HEK293T (cell line): ENCODE measurements at regions not wholly inside any gene's neighbourhood (a gene's known extent, or its start where the extent isn't known, plus 50 kb on each side); places are given as distances from the start of the nearest gene placed in this dataset.

Experiments
- CTCF ChIA-PET: fragments of 350-600 bp; formaldehyde crosslinking; extraction: SDS; loops from one replicate; lab custom pipeline; 2021; ENCODE audit warnings: antibody characterized with exemption, inconsistent platforms; lab: Yijun Ruan, JAX
- POLR2A ChIA-PET: fragments of 350-600 bp; formaldehyde crosslinking; extraction: SDS; loops from one replicate; lab custom pipeline; 2020; ENCODE audit warnings: antibody characterized with exemption, inconsistent platforms; lab: Yijun Ruan, JAX
- DNase-seq: peaks from one replicate; pipeline ENCODE4 v3.0.0; 2012; ENCODE audit warnings: mixed read lengths; ENCODE audit errors: extremely low spot score
- ARNT ChIP-seq: fragments of 450-650 bp; IDR thresholded peaks from 2 replicates; pipeline ENCODE4 v1.6.1; 2017; ENCODE audit warnings: mild to moderate bottlenecking
- BHLHE40 ChIP-seq: fragments of 450-650 bp; IDR thresholded peaks from 2 replicates; pipeline ENCODE4 v1.6.1; 2016; ENCODE audit warnings: mild to moderate bottlenecking, moderate library complexity, borderline replicate concordance
- CTBP1 ChIP-seq: fragments of 450-650 bp; IDR thresholded peaks from 2 replicates; pipeline ENCODE4 v1.6.1; 2016; ENCODE audit warnings: borderline replicate concordance
- ELF4 ChIP-seq: fragments of 450-650 bp; IDR thresholded peaks from 2 replicates; pipeline ENCODE4 v1.6.1; 2017; ENCODE audit warnings: antibody characterized with exemption
- FOXA1 ChIP-seq: fragments of 450-650 bp; IDR thresholded peaks from 2 replicates; pipeline ENCODE4 v1.6.1; 2016; ENCODE audit warnings: mild to moderate bottlenecking
- FOXK2 ChIP-seq: fragments of 450-650 bp; IDR thresholded peaks from 2 replicates; pipeline ENCODE4 v1.6.1; 2016; ENCODE audit warnings: mild to moderate bottlenecking
- FOXM1 ChIP-seq: fragments of 450-650 bp; IDR thresholded peaks from 2 replicates; pipeline ENCODE4 v1.6.1; 2017; ENCODE audit warnings: mild to moderate bottlenecking, borderline replicate concordance
- HDGF ChIP-seq: fragments of 450-650 bp; IDR thresholded peaks from 2 replicates; pipeline ENCODE4 v1.6.1; 2017; ENCODE audit warnings: antibody characterized with exemption, borderline replicate concordance
- L3MBTL2 ChIP-seq: fragments of 450-650 bp; conservative IDR thresholded peaks from 2 replicates; pipeline ENCODE4 v1.6.1; 2016; ENCODE audit warnings: mild to moderate bottlenecking
- LEF1 ChIP-seq: fragments of 450-650 bp; IDR thresholded peaks from 2 replicates; pipeline ENCODE4 v1.6.1; 2017; ENCODE audit warnings: mild to moderate bottlenecking, borderline replicate concordance
- NFRKB ChIP-seq: fragments of 450-650 bp; IDR thresholded peaks from 2 replicates; pipeline ENCODE4 v1.6.1; 2016; ENCODE audit warnings: mild to moderate bottlenecking, moderate library complexity
- PKNOX1 ChIP-seq: fragments of 450-650 bp; IDR thresholded peaks from 2 replicates; pipeline ENCODE4 v1.6.1; 2016
- SP1 ChIP-seq: fragments of 450-650 bp; IDR thresholded peaks from 2 replicates; pipeline ENCODE4 v1.6.1; 2017
- SUZ12 ChIP-seq: fragments of 450-650 bp; IDR thresholded peaks from 2 replicates; pipeline ENCODE4 v1.6.1; 2016; ENCODE audit warnings: mild to moderate bottlenecking
- TARDBP ChIP-seq: fragments of 450-650 bp; IDR thresholded peaks from 2 replicates; pipeline ENCODE4 v1.6.1; 2016
- ZNF384 ChIP-seq: fragments of 450-650 bp; IDR thresholded peaks from 2 replicates; pipeline ENCODE4 v1.6.1; 2016

GRCh38 chr6:140490081-140490480, 1115.6 kb upstream of the CITED2 start:
- ChIA-PET POLR2A (no interaction called here), CTCF (no interaction called here)
- no peak for TF ChIP-seq CTBP1
- no peak for TF ChIP-seq ELF4
- no peak for TF ChIP-seq TARDBP
- TF ChIP-seq NFRKB: no peak
- DNase-seq: no peak

- TF ChIP-seq SUZ12 (no peak), ARNT (no peak), L3MBTL2 (no peak), FOXA1 (no peak), LEF1 (no peak), HDGF (no peak), NFRKB (no peak), FOXM1 (no peak), BHLHE40 (no peak), CTBP1 (no peak), FOXK2 (no peak), SP1 (no peak), PKNOX1 (no peak), ZNF384 (no peak)
- no peak for DNase-seq
- ChIA-PET POLR2A (no interaction called here), CTCF (no interaction called here)
Observed at GRCh38 chr6:140487586-140487985, 1113.1 kb upstream of the CITED2 start.

GRCh38 chr6:140486450-140487361, 1112.3 kb upstream of the CITED2 start:
- TF ChIP-seq FOXK2 (no peak), FOXA1 (no peak), CTBP1 (no peak), SUZ12 (no peak)
- ChIA-PET POLR2A (no interaction called here), CTCF (no interaction called here)
- DNase-seq: no peak

GRCh38 chr6:140485740-140486449, 1111.4 kb upstream of the CITED2 start:
- TF ChIP-seq HDGF (no peak), NFRKB (no peak), TARDBP (no peak), FOXM1 (no peak), BHLHE40 (no peak), ELF4 (no peak), SUZ12 (no peak), ARNT (no peak), ZNF384 (no peak), CTBP1 (no peak), FOXK2 (no peak), FOXA1 (no peak), L3MBTL2 (no peak), SP1 (no peak), PKNOX1 (no peak), LEF1 (no peak)
- DNase-seq: no peak
- ChIA-PET POLR2A (no interaction called here), CTCF (no interaction called here)

GRCh38 chr6:140480852-140481251, 1106.4 kb upstream of the CITED2 start:
- DNase-seq: no peak
- TF ChIP-seq NFRKB (no peak), FOXK2 (no peak), HDGF (no peak), ELF4 (no peak), LEF1 (no peak), FOXM1 (no peak)
- POLR2A ChIA-PET: no interaction called here
- CTCF ChIA-PET: no interaction called here

- DNase-seq: no peak
- POLR2A ChIA-PET: no interaction called here
- TF ChIP-seq SP1 (no peak), ELF4 (no peak), HDGF (no peak), ARNT (no peak), L3MBTL2 (no peak), FOXM1 (no peak), BHLHE40 (no peak), SUZ12 (no peak), NFRKB (no peak), LEF1 (no peak), FOXA1 (no peak), CTBP1 (no peak), ZNF384 (no peak), TARDBP (no peak), PKNOX1 (no peak), FOXK2 (no peak)
- CTCF ChIA-PET: no interaction called here
Observed at GRCh38 chr6:140478631-140479030, 1104.2 kb upstream of the CITED2 start.
